Peyer's patch (tissue), 4 donors: ENCODE measurements at regions not wholly inside any gene's neighbourhood (a gene's known extent, or its start where the extent isn't known, plus 50 kb on each side); places are given as distances from the start of the nearest gene placed in this dataset.

Source experiments
- DNase-seq, 3 donors: peaks; one replicate each; pipeline ENCODE4 v3.0.0-alpha.2; 2017 to 2019
- H3K27ac ChIP-seq, 4 donors: fragments of 200-600 bp; sonication (generic); one replicate each; pipeline ENCODE4 v1.5.1; 2016 to 2019
- H3K27me3 ChIP-seq, 2 donors: fragments of 200-600 bp; sonication (generic); one replicate each; pipeline ENCODE4 v1.5.1; 2019
- H3K36me3 ChIP-seq, 3 donors: fragments of 200-600 bp; sonication (generic); one replicate each; pipeline ENCODE4 v1.5.1; 2016 to 2019
- H3K4me1 ChIP-seq, 4 donors: fragments of 200-600 bp; sonication (generic); one replicate each; pipeline ENCODE4 v1.5.1; 2016 to 2019
- H3K4me3 ChIP-seq, 4 donors: fragments of 200-600 bp; sonication (generic); 1 replicate in 3 of 4; 2 replicates in 1 of 4; pipeline ENCODE4 v1.5.1; 2016 to 2019; ENCODE audit warnings: mild to moderate bottlenecking in 1 of 4
- H3K9me3 ChIP-seq, 4 donors: fragments of 200-600 bp; sonication (generic); one replicate each; pipeline ENCODE4 v1.5.1; 2016 to 2019; ENCODE audit warnings: mild to moderate bottlenecking in 1 of 4
- POLR2A ChIP-seq, 2 donors: fragments of 450-650 bp; IDR thresholded peaks; one replicate each; pipeline ENCODE4 v1.5.1; 2017; ENCODE audit warnings: antibody characterized with exemption in 2 of 2, mild to moderate bottlenecking in 2 of 2, moderate library complexity in 2 of 2
- TF ChIP-seq, protein P1 (sequence below), 6 experiments: fragments of 450-650 bp in 4 of 6; fragments of 200-600 bp in 2 of 6; sonication (generic) in 1 of 6; IDR thresholded peaks; one replicate each; pipeline ENCODE4 v1.5.1; 2017 to 2019; ENCODE audit warnings: antibody characterized with exemption in 6 of 6, mild to moderate bottlenecking in 3 of 6, moderate library complexity in 1 of 6

DNA sequence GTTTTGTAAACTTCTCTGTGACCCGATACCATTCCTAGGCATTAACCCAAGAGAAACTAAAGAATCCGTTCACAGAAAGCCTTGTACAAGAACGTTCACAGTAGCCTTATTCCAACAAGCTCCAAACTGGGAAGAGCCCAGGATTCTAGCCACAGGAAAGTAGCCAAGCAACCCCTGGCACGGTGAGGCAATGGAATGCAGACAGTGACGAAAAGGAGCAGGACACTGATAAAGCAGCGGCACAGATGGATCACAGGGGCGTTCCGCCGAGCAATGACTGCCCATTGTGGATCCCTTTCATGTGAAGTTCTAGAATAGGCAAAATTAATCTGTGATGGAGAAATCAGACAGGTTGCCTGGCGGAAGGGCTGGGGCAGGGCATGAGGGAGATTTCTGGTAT lies 198.7 kb upstream of the CHRNA7 start:
- Histone ChIP-seq H3K27ac (no peak overlapping the region), H3K4me3 (no peak overlapping the region), H3K27me3 (no peaks in the 10 kb centered on the region), H3K36me3 (no peaks in the 10 kb centered on the region), H3K9me3 (no peaks in the 10 kb centered on the region), H3K4me1 (no peaks in the 10 kb centered on the region)
- TF ChIP-seq, protein P1, sequence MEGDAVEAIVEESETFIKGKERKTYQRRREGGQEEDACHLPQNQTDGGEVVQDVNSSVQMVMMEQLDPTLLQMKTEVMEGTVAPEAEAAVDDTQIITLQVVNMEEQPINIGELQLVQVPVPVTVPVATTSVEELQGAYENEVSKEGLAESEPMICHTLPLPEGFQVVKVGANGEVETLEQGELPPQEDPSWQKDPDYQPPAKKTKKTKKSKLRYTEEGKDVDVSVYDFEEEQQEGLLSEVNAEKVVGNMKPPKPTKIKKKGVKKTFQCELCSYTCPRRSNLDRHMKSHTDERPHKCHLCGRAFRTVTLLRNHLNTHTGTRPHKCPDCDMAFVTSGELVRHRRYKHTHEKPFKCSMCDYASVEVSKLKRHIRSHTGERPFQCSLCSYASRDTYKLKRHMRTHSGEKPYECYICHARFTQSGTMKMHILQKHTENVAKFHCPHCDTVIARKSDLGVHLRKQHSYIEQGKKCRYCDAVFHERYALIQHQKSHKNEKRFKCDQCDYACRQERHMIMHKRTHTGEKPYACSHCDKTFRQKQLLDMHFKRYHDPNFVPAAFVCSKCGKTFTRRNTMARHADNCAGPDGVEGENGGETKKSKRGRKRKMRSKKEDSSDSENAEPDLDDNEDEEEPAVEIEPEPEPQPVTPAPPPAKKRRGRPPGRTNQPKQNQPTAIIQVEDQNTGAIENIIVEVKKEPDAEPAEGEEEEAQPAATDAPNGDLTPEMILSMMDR (IDR thresholded peaks at IDR 0.05), result no peak
- TF ChIP-seq POLR2A (IDR thresholded peaks at IDR 0.05), result no peak
- DNase-seq, result no peak

DNA sequence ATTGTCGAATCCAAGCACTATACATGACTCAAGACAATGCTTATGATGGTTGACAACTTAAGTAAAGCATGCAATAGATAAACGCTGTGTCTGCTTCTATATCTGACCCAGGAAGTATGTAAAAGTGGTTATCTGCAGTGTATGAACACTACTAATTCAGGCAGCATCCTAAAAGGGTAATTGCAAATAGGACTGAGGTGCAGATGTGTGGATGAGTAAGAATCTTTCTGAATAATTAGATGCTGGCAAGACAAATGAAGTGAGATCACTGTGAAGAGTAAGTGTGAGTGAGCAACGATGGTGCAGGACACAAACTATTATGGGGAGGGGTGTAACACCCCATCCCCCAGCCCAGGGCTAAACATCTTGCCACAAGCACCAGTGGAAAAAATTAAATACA lies 195.7 kb upstream of the CHRNA7 start:
- no peaks in the 10 kb centered on the region for H3K36me3 ChIP-seq
- no peak for DNase-seq
- H3K4me3 ChIP-seq, result no peak overlapping the region
- H3K9me3 ChIP-seq, result no peaks in the 10 kb centered on the region
- no peaks in the 10 kb centered on the region for H3K4me1 ChIP-seq
- no peaks in the 10 kb centered on the region for H3K27me3 ChIP-seq
- H3K27ac ChIP-seq, result no peak overlapping the region
- TF ChIP-seq, protein P1 (IDR thresholded peaks at IDR 0.05), result no peak
- TF ChIP-seq POLR2A (IDR thresholded peaks at IDR 0.05), result no peak

DNA sequence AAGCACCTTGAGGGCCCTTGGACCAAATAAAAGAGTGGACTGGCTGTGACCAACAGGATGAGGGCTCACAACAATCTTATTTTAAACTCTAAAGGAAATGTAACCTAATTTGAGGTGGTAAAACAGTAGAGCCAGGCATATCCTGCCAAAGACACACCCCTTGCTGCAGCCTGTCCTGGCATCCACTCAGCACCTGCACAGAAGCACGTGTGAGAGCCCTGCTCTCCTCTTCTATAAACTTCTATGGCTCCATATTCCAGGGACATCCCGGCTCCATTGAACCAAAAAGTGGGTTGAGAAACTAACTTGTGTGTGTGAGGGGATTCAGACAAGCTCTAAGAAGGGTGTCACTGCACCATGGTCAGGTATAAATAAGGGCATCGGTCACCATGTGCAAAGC lies 190.9 kb upstream of the CHRNA7 start:
- TF ChIP-seq POLR2A (IDR thresholded peaks at IDR 0.05), result no peak
- TF ChIP-seq, protein P1 (IDR thresholded peaks at IDR 0.05), result no peak
- H3K27ac ChIP-seq, result no peak overlapping the region

DNA sequence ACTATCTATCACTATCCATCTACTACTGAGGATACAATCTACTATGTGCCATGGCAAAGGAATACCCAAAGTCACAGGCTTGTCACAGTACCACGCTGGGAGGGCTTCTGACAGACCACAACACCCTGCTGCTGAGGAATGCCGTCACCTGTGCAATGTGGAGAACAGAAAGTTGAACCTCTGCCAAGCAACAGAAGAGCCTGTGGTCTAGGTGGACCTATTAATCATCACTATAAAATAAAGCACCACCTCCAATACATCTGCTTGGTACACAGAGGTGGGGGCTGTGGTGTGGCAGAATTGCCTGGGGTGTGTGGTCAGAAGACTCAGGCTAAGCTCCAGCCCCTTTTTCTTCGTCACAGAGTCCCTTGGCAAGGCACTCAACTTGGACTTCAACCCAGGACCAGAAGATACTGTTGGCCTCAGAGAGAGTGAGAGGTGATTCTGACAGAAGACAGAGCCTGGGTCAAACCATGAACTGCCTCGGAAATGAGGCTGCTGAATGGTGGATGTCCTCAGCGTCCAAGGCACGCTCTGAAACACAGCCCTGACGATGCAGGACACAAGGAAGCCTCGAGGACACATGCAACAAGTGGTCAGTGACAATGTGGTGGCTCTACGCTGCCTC lies 189.4 kb upstream of the CHRNA7 start:
- DNase-seq, result no peak
- TF ChIP-seq, protein P1 (IDR thresholded peaks at IDR 0.05), result no peak
- no peak for TF ChIP-seq POLR2A (IDR thresholded peaks at IDR 0.05)
- H3K9me3 ChIP-seq, result no peaks in the 10 kb centered on the region
- no peak overlapping the region for H3K27ac ChIP-seq
- H3K4me3 ChIP-seq, result no peak overlapping the region
- no peaks in the 10 kb centered on the region for H3K27me3 ChIP-seq
- H3K4me1 ChIP-seq, result no peaks in the 10 kb centered on the region
- no peaks in the 10 kb centered on the region for H3K36me3 ChIP-seq

More for the DNA sequence above, 190.9 kb upstream of the CHRNA7 start:
- Histone ChIP-seq H3K36me3 (no peaks in the 10 kb centered on the region), H3K4me1 (no peaks in the 10 kb centered on the region), H3K27me3 (no peaks in the 10 kb centered on the region), H3K4me3 (no peak overlapping the region), H3K9me3 (no peaks in the 10 kb centered on the region)
- DNase-seq, result no peak

DNA sequence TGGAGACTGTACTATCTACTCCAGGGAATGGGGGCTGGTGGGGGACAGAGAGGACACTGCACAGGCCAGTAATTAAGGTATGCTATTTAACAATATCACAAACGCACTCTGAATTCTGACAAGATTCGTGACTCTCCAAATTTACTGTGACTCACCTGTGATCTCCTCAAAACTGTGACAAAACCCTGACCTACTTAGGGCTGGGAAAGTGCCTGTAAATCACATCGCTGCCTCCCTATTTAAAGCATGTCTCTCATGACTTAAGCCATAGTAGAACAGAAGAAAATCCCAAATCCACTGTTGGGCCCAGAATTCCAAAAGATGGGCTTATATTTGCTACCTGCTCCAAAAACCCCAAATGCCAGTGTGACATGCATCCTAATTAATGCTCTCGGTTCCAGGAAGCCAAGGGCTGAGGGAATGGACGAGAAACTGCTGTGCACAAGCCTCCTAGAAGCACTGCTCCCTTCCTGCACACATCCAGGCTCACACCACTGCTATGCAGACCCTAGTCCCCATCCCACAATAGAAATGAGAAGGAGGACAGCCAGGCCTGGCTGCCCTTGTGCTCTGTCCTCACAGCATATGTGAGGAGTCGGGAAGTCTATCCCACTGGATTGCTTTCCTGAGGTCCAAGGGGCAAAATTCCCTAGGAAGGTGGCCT lies 187.7 kb upstream of the CHRNA7 start:
- Histone ChIP-seq H3K27me3 (no peaks in the 10 kb centered on the region), H3K27ac (no peak overlapping the region), H3K9me3 (no peaks in the 10 kb centered on the region), H3K36me3 (no peaks in the 10 kb centered on the region), H3K4me3 (no peak overlapping the region), H3K4me1 (no peaks in the 10 kb centered on the region)
- TF ChIP-seq, protein P1 (IDR thresholded peaks at IDR 0.05), result no peak
- TF ChIP-seq POLR2A (IDR thresholded peaks at IDR 0.05), result no peak
- no peak for DNase-seq
